GM19397 (cell line): ENCODE measurements at regions not wholly inside any gene's neighbourhood (a gene's known extent, or its start where the extent isn't known, plus 50 kb on each side); places are given as distances from the start of the nearest gene placed in this dataset.

Experiments
- ATAC-seq: cut with Tn5 transposase; IDR thresholded peaks from one replicate; pipeline ENCODE4 v1.9.1; 2021; ENCODE audit warnings: mild to moderate bottlenecking, moderate library complexity; ENCODE audit not compliant: unreplicated experiment

DNA sequence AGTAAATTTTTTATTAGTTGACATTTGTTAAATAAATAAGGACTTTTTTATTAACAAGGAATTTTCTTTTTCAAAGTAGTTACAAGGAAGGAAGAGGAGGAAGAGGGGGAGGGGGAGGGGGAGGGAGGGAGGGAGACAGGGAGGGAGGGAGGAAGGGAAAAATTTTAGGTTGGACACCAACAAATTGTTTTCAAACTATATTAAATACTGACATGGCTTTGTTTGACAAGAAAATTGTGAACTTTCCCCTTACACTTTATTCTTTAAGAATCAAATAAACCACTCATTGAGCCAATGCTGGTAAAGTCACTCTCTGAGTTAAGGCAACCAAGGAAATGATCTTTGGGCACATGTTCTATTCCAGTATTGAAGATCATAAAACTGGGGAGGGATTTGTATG, 115.7 kb upstream of the PPP2R3A start:
- no peak for ATAC-seq

DNA sequence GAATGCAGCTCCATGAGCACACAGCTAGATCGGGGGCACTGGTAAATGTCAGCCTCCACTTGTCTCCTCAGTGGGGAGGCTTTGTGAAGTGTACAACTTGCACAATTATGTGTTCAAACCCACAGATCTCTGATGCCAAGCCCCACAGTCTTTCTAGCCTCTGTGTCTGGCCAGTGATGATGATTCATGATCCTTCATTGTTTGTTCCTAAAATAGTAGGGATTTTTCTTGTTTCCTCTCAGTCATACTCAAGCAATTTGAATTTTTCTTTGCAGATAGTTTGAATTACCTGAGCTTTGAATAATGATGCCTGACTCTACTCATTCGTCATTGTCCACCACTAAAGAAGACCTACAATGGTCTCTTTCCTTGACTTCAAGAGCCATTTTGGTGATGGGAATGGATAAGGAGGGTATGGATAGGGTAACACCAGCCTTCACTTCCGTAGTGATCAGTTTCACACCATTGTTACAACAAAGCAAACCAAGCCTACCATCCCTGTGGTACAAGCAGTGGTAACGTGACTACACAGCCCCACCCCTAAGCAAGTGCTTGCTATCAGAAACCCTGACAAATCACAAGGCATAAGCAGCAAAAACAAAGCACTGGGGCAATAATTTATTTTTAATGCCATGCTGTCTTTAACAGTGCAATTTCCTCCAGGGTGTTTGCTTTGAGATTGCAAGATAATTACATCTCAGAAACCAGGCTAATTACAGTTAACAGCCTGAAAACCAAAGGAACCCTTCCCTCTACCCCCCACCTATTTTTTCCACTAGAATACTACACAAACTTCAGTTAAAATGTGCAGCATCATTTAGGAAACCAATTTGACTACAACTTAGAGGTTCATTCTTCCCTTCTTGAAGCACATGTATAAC, 114.1 kb upstream of the PPP2R3A start:
- ATAC-seq: no peak

DNA sequence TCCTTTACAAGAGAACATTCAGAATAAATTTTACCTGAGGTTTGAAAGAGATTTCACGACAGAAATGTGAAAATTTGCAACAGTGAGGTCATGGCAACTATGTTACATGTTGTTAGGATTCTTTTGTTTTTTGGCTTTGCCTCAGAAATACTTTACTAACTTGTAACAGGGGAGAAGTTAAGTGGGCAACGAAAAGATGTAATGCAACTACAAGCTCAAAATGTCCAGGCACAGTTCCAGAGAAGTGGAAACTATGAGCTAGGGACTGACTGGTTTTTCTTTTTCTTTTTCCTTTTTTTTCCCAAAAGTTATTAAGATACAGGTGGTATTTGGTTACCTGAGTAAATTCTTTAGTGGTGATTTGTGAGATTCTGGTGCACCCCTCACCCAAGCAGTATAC, 111.5 kb upstream of the PPP2R3A start:
- ATAC-seq: no peak

DNA sequence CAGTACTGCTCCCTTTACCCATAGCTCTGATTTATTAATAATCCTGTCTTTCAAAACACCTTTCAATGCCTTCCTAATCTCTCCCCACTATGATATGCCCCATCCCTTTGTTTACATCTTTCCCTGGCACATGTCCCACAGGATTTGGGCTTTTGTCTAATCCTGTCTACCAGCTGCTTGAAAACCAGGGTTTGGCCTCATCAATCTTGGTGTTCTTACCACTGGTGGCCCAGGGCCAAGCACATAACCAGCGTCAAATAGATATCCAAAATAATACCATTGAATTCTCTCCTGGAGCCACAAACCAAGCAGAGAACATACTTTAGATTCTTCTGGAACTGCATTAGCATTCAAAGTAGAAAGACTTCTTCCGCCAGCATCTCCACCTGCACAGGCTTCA, 104.8 kb upstream of the PPP2R3A start:
- no peak for ATAC-seq

DNA sequence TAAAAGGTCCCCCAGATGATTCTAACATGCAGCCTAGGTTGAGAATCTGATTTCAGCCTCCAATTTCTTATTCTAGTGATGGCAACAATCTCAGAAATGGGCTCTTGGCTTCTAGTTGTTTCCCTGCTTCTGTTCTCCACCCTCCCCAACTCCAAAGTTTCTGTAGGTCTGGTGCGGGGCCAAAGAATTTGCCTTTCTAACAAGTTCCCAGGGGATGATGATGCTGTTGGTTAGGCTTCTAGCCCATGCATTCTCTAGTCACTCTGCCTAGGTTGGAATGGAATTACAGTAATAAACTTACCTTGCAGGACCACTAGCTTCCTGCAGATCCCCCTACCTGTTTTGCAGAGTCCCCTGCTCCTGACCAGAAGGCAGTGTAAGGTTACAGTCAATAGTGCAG, 103.2 kb upstream of the PPP2R3A start:
- no peak for ATAC-seq

DNA sequence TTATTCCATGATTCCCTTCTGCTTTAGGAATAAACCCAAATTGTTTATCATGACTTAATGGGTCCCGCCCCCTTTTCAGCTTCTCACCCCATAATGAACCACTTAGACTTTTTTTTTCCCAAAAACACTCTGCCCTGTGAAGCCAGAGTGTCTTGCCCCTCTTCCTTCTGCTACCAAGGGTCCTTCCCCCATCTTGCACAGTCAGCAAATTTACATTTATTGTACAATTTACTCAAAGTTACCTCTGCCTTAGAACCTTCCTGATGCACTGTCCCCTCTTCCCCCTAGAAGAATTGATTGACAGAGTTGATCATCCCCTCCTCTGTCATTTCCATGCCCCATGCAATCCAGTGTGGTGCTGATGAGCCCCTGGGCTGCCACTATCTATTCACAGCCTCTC, 101.5 kb upstream of the PPP2R3A start:
- no peak for ATAC-seq

DNA sequence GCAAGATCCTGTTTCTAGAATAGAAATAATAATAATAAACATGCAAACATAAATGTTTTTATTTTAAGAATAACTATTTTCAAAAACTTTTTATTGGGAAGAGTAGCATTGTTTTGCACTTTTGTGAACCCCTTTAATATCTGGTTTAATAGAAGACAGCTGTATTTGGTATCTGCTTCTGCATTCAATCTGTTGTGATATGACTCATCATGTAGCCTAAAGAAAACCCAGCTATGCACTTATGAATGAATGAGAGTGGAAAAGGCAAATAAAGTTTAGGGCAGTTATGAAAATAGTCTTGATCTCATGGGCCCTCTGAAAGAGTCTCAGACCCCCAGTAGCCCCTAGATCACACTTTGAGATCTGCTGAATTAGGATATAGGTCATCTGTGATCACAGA, 100.4 kb upstream of the PPP2R3A start:
- ATAC-seq: no peak

DNA sequence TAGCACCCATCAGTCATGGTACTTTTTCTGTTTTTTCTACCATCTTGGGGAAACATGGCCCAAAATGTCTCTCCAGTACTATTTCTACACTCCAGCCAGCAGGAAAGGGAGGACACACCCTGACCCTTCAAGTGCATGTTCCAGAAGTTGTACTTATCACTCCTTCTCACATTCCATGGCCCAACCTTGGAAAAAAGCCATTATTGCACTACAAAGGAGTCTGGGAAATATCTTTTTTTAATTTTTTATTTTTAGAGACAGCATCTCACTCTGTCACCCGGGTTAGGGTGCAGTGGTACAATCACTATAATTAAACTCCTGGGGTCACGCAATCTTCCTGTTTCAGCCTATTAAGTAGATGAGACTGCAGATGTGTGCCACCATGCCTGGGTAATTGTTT, 100.0 kb upstream of the PPP2R3A start:
- no peak for ATAC-seq

DNA sequence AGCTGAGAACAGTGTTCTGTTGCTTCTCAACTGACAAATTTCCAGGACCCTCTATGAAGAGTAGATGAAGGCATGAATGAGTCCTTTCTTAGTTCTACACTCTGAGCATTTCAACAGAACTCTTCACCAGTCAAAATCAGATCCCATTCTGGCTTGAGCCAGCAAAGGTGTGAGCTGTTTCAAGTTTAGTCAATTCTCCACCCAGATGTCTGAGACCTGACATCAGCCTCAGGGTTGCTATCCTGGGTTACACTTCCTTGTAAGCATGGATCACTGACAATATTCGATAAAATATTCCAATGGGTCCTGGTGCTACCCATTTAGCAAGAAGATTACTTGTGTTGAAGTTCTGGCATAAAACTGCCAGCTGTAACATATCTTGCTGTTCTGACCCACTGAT, 97.6 kb upstream of the PPP2R3A start:
- ATAC-seq: no peak

DNA sequence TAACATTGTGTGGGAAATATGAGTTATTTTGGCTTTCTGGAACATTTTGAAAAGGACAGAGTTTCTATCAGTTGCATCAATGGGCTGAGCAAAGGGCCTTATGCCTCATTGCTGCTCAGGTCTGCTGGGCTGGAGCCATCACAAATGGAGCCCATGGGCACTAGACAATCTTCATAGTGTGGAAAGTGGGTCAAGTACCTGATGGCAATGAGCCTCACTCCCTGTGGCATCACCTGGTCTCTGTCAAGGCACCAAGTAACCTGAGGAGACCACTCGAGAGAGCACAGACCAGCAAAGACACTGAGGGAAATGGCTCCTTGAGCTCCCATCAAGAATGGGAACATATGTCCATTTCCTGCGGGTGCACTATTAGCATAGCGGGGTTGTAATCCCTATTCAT, 96.7 kb upstream of the PPP2R3A start:
- ATAC-seq: no peak

DNA sequence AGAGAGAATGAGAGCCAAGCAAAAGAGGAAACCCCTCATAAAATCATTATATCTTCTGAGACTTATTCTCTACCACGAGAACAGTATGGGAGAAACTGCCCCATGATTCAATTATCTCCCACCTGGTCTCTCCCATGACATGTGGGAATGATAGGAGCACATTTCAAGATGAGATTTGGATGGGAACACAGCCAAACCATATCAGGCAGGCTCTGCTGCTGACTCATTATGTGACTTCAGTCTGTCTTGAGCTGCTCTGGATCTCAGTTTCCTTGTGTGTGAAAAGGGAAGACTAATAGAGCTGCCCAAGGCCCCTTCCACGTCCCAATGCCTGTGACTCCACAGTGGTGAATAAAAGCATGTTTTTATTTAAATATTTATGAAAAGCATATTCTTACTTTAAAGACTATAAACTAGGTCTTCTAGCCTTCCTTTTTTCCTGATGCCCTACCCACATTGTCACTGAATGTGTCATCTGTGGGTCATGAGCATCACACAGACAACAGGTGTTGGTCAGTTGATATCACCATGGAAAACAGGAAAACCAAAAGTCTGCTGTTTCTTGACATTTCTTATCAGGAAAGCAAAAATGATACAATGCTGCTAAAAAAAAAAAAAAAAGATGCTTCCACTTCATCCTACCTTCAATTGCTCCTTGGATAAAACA, 96.0 kb upstream of the PPP2R3A start:
- ATAC-seq: no peak

DNA sequence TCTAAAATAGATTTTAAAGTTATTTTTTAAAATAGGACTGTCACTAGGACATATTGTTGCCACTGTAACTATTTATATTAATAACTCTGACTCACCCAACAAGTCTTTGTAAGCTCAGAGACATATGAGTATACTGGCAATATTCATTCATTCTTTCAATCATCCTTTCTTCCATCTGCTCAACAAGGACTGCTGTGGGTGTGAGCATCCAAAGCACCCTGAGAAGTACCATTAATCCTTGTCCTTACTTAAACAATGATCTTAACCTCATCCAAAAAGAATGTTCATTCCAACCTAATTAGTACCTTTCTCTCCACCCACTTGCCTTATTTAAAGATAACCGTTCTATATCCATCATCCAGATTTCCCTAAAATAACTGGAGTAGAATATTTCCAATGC, 94.2 kb upstream of the PPP2R3A start:
- no peak for ATAC-seq

DNA sequence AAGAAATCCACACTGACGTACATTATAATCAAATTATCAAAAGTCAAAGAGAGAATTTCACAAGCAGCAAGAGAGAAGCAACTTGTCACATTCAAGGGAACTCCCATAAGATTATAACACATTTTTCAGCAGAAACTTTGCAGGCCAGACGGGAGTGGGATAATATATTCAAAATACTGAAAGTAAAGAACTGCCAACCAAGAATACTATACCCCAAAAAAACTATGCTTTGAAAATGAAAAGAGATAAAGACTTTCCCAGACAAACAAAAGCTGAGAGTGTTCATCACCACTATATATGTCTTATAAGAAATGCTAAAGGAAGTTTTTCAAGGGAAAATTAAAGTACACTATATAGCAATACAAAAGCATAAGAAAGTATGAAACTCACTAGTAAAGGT, 91.5 kb upstream of the PPP2R3A start:
- no peak for ATAC-seq

DNA sequence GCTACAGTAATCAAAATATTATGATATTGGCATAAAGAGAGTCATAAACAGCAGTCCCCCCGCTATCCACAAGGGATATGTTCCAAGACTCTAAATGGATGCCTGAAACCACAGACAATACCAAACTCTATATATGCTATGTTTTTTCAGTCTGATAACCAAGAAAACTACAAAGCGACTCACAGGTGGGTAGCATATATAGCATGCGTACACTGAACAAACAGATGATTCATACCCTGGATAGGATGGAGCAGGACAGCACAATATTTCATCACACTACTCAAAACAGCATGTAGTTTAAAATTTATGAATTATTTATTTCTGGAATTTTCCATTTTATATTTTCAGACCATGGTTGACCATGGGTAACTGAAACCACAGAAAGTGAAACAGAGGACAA, 87.0 kb upstream of the PPP2R3A start:
- no peak for ATAC-seq

DNA sequence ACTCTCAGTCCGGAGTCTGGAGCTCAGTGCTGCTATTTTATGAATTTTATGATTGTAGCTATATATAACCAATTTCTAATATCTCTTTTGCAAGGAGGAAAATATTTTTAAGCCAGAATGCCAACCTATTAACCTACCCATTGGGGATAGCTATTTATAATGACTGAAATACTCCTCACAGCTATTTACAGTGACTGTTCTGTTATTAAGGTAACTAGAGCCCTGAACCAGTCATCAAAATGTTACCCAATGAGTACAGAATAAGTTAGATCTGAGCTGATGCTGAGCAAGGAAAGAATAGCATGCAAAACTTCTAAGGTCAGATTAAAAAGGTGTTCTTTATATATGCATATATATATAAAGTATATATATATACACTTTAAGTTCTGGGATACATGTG, 79.6 kb upstream of the PPP2R3A start:
- ATAC-seq: no peak

DNA sequence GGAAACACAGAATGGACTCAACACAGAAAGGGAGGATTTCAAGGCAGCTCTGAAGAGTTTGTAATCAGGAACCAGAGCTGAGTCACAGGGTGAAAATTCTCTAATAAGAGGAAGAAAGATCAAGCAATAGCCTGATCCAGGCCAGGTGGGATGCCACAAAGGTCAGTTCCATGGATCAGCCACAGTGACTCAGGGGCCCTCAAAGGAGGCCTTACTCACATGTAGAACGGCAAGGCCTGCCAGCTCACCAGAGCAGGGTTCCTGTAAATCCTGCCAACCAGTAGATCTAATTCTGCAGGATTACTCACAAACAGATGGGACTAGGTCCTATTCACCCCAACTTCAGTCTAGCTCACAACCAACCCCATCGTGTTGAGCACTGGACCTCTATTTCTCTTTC, 78.3 kb upstream of the PPP2R3A start:
- ATAC-seq: no peak

DNA sequence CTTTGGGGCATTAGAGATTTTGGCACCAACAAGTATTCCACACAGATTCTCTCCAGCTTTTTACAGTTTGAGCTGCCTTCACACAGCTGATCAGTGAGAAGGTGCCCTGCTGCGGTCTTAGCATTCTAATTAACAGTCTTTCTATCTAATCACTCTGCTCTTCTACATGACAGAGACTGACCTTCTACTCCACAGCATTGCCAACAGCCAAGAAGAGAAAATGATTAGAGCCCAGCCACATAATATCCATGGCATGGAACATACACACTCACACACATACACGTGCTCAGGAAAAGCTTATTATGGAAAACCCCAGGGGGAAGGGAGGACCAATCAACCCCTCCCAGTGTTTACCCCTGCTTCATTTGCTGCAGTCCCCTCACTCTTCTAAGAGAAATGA, 76.1 kb upstream of the PPP2R3A start:
- ATAC-seq: no peak

DNA sequence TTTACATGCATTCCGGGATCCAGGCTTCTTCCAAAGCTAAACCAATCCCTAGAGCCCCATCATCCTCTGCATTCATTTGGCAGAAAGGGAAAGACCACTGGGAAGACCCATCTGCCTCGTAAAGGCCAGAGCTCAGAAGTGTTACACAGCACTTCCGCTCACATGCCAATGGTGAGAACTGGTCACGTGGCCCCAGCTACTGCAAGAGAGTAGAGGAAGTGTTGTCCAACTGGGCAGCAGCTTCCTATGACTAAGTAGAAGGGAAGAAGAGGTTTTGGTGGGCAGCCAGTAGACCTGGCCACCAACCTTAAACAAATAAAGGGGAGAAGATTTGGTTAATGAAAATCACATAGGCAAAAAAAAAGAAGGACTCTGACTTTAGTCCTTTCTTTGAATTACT, 74.4 kb upstream of the PPP2R3A start:
- ATAC-seq: no peak

DNA sequence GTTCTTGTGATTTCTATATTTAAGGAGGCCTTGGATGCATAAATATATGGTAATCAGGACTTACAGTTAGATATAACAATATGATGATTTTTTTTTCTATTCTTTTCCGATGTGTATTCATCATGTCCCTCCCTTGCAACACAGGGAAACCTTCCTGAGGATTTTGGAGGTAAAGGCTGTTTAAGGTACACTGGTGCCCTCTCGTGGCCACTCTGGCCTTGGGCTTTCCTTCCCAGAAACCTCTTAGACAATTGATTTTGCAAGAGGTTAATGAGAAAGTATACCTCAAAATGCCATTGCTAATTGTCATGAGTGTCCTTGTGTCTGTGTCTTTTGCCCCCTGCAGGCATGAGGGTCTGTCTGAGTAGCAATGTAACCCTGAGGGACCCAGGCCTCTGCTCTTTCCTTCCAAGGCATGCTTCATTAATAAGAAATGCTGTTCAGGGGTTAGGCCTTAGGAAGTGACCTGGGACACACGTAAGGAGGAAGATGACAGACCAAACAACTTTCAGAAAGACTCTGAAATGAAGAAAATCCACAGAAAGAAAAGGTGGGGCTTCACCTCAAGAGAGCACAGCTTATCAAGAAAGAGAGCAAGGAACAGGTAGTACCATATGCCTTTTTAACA, 70.3 kb upstream of the PPP2R3A start:
- no peak for ATAC-seq

DNA sequence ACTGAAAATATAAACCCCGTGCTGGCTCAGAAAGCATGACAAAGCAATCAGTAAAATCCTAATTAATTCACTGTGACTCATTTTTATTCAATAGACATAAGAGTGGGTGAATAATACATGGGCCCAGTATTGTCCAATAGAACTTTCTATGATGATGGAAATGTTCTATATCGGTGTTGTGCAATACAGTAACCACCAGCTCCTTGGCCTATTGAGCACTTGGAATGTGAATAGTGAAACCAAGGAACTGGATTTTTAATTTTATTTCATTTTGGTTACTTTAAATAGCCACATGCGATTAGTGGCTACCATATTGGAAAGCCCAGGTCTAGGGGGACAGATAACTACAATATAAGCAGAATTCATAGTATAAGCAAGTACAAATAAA, 69.8 kb upstream of the PPP2R3A start:
- no peak for ATAC-seq

DNA sequence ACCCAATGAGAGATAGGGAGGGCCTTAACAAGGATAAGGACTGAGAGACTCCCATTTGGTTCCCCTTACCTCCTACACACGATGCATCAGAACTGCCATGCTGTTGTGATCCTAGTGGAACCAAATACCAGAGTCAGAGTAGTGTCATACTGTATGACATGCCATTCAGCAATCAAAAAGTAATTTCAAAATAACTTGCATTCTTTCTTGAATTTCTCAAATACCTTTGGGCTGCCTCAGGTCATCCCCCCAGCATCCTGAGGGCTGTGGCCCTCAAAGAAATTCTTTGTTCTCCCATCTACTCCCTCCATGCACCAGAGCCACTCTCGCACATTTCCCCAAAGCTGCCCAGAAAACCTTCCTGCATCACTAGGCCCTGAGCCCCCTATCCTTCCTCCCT, 68.9 kb upstream of the PPP2R3A start:
- ATAC-seq: no peak

DNA sequence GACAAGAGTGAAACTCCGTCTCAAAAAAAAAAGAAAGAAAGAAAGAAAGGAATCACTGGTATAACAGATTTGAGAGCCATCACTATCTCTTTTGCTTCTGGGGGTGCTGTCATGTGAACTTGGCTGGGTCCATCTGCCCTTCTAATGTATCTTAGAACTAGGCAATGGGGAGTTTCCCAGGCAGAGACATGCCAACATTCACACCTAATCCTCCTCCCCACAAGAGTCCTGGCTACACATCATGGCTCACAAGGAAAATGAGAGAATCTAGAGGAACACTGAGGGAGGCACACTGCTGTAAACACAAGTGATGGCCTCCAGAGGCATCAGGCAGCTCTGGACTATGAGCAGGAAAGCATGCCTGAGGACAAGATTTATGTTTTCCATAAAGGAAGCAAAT, 67.8 kb upstream of the PPP2R3A start:
- no peak for ATAC-seq
